ENCODE measurements at regions not wholly inside any gene's neighbourhood (a gene's known extent, or its start where the extent isn't known, plus 50 kb on each side); places are given as distances from the start of the nearest gene placed in this dataset.

- no peak for DNase-seq
These were observed 209.1 kb upstream of the JADE1 start for GRCh38 chr4:128600410-128600809.

GRCh38 chr4:128597500-128597899 is 212.0 kb upstream of the JADE1 start:
- no peak for DNase-seq

- no peak for DNase-seq
These were observed 212.6 kb upstream of the JADE1 start for GRCh38 chr4:128596853-128597252.

- DNase-seq = no peak
These were observed 213.4 kb upstream of the JADE1 start for GRCh38 chr4:128596115-128596514.

GRCh38 chr4:128591482-128591881 is 218.0 kb upstream of the JADE1 start:
- DNase-seq = no peak

- peak; percentile 58 for DNase-seq
These were observed 218.7 kb upstream of the JADE1 start for GRCh38 chr4:128590773-128591172.

GRCh38 chr4:128590034-128590740 is 219.3 kb upstream of the JADE1 start:
- no peak for DNase-seq

GRCh38 chr4:128589384-128589965 is 220.0 kb upstream of the JADE1 start:
- no peak for DNase-seq

GRCh38 chr4:128587382-128587781 is 222.1 kb upstream of the JADE1 start:
- DNase-seq = no peak

GRCh38 chr4:128583753-128584712 is 225.5 kb upstream of the JADE1 start:
- DNase-seq = peak; percentile 60

- no peak for DNase-seq
These were observed 227.1 kb upstream of the JADE1 start for GRCh38 chr4:128582427-128582870.

GRCh38 chr4:128579154-128579853 is 230.2 kb upstream of the JADE1 start:
- no peak for DNase-seq

- DNase-seq = no peak
These were observed 234.8 kb upstream of the JADE1 start for GRCh38 chr4:128574706-128575105.

GRCh38 chr4:128573781-128574508 is 235.6 kb upstream of the JADE1 start:
- DNase-seq = no peak

GRCh38 chr4:128572778-128573241 is 236.7 kb upstream of the JADE1 start:
- no peak for DNase-seq

GRCh38 chr4:128571747-128572146 is 237.8 kb upstream of the JADE1 start:
- no peak for DNase-seq

- DNase-seq = no peak
These were observed 239.0 kb upstream of the JADE1 start for GRCh38 chr4:128570387-128570975.

GRCh38 chr4:128566693-128567092 is 242.8 kb upstream of the JADE1 start:
- DNase-seq = no peak

- DNase-seq = peak; percentile 42
These were observed 243.8 kb upstream of the JADE1 start for GRCh38 chr4:128565565-128566186.

- DNase-seq = no peak
These were observed 244.4 kb upstream of the JADE1 start for GRCh38 chr4:128565054-128565453.

- DNase-seq = no peak
These were observed 245.3 kb upstream of the JADE1 start for GRCh38 chr4:128564081-128564630.
